SK-N-SH (cell line): ENCODE measurements at regions not wholly inside any gene's neighbourhood (a gene's known extent, or its start where the extent isn't known, plus 50 kb on each side); places are given as distances from the start of the nearest gene placed in this dataset.

ENCODE experiments used
- CTCF ChIA-PET: fragments of 300-600, 350-600 bp; formaldehyde crosslinking; extraction: SDS; loops from one replicate; lab custom pipeline; 2021; lab: Yijun Ruan, JAX
- POLR2A ChIA-PET: fragments of 350-600 bp; sonication (Branson Sonifier 250); formaldehyde crosslinking; extraction: SDS; loops from one replicate; lab custom pipeline; 2020; ENCODE audit warnings: antibody characterized with exemption, inconsistent platforms; lab: Yijun Ruan, JAX
- DNase-seq: peaks from one replicate; pipeline ENCODE4 v3.0.0; 2012
- H2AFZ ChIP-seq: fragments of 200-600 bp; sonication (generic); 2 replicates; pipeline ENCODE4 v1.8.1; 2016; ENCODE audit warnings: antibody characterized with exemption, mild to moderate bottlenecking, low read depth
- H3F3A ChIP-seq: fragments of 200-600 bp; sonication (generic); replicated peaks from 2 replicates; pipeline ENCODE3; 2016; ENCODE audit warnings: antibody characterized with exemption, mild to moderate bottlenecking; ENCODE audit not compliant: insufficient read depth
- H3K27ac ChIP-seq, 2 experiments: fragments of 200-500 bp in 1 of 2; fragments of 200-600 bp in 1 of 2; sonication (Bioruptor generic) in 1 of 2; sonication (generic), shearing (Covaris generic) in 1 of 2; 2 replicates each; pipeline versions ENCODE4 v1.5.1 to v1.6.1; 2014 to 2016; ENCODE audit warnings: low read depth in 2 of 2, inconsistent platforms in 1 of 2, low read length in 1 of 2, mild to moderate bottlenecking in 1 of 2, mixed read lengths in 1 of 2
- H3K27me3 ChIP-seq: fragments of 200-600 bp; sonication (generic), shearing (Covaris generic); 2 replicates; pipeline ENCODE4 v1.6.1; 2016; ENCODE audit warnings: mixed run types; ENCODE audit not compliant: insufficient read depth
- H3K36me3 ChIP-seq, 2 experiments: fragments of 200-500 bp in 1 of 2; fragments of 200-600 bp in 1 of 2; sonication (Bioruptor generic) in 1 of 2; sonication (generic) in 1 of 2; replicated peaks in 1 of 2; 2 replicates each; pipeline versions ENCODE3 to v1.5.1; 2014 to 2016; ENCODE audit warnings: low read length in 1 of 2, mild to moderate bottlenecking in 1 of 2; ENCODE audit not compliant: insufficient read depth in 2 of 2, control insufficient read depth in 1 of 2
- H3K4me1 ChIP-seq, 2 experiments: fragments of 200-500 bp in 1 of 2; fragments of 200-600 bp in 1 of 2; sonication (Bioruptor generic) in 1 of 2; sonication (generic), shearing (Covaris generic) in 1 of 2; 2 replicates each; pipeline versions ENCODE4 v1.5.1 to v1.6.1; 2014 to 2016; ENCODE audit warnings: low read depth in 1 of 2, low read length in 1 of 2, mixed run types in 1 of 2; ENCODE audit not compliant: insufficient read depth in 2 of 2, control insufficient read depth in 1 of 2
- H3K4me2 ChIP-seq: fragments of 200-600 bp; sonication (generic), shearing (Covaris generic); 2 replicates; pipeline ENCODE4 v1.6.1; 2017; ENCODE audit warnings: mixed run types
- H3K4me3 ChIP-seq, 2 experiments: fragments of 200-500 bp in 1 of 2; fragments of 200-600 bp in 1 of 2; sonication (Bioruptor generic) in 1 of 2; sonication (generic), shearing (Covaris generic) in 1 of 2; 2 replicates each; pipeline versions ENCODE4 v1.5.1 to v1.8.1; 2014 to 2016; ENCODE audit warnings: low read depth in 2 of 2, inconsistent platforms in 1 of 2, low read length in 1 of 2, mild to moderate bottlenecking in 1 of 2, mixed read lengths in 1 of 2, moderate library complexity in 1 of 2
- H3K79me2 ChIP-seq: fragments of 200-600 bp; sonication (generic); 2 replicates; pipeline ENCODE4 v1.8.1; 2017; ENCODE audit warnings: mild to moderate bottlenecking; ENCODE audit not compliant: insufficient read depth
- H3K9ac ChIP-seq: fragments of 200-600 bp; sonication (generic); 2 replicates; pipeline ENCODE4 v1.6.1; 2017; ENCODE audit warnings: mixed run types
- H3K9me2 ChIP-seq: fragments of 200-600 bp; sonication (generic); 2 replicates; pipeline ENCODE4 v1.6.1; 2017; ENCODE audit warnings: mixed run types
- H3K9me3 ChIP-seq: fragments of 200-600 bp; sonication (generic); 2 replicates; pipeline ENCODE4 v1.6.1; 2017; ENCODE audit warnings: mixed run types, mild to moderate bottlenecking, moderate library complexity
- H4K20me1 ChIP-seq: fragments of 200-600 bp; sonication (generic); 2 replicates; pipeline ENCODE4 v1.6.1; 2017; ENCODE audit warnings: mild to moderate bottlenecking, mixed run types; ENCODE audit not compliant: insufficient read depth
- ELF1 ChIP-seq: IDR thresholded peaks from 2 replicates; pipeline ENCODE4 v1.4.0; 2012
- EP300 ChIP-seq, 2 experiments: IDR thresholded peaks; 2 replicates each; pipeline versions ENCODE4 v1.4.0 to v1.6.1; 2012; ENCODE audit warnings: borderline replicate concordance in 1 of 2, low read depth in 1 of 2, low read length in 1 of 2
- EZH2phosphoT487 ChIP-seq: fragments of 200-600 bp; sonication (generic); IDR thresholded peaks from 2 replicates; pipeline ENCODE4 v1.6.1; 2017; ENCODE audit warnings: low read depth, mixed run types, mild to moderate bottlenecking, antibody characterized with exemption, moderate library complexity, borderline replicate concordance
- JUND ChIP-seq: IDR thresholded peaks from 2 replicates; pipeline ENCODE4 v1.4.0; 2012
- MXI1 ChIP-seq: IDR thresholded peaks from 2 replicates; pipeline ENCODE4 v1.6.1; 2012; ENCODE audit warnings: mild to moderate bottlenecking, low read depth, low read length, improper control_type of control experiment
- POLR2AphosphoS5 ChIP-seq: IDR thresholded peaks from 2 replicates; pipeline ENCODE4 v1.6.1; 2012; ENCODE audit warnings: low read depth, low read length
- RFX5 ChIP-seq: IDR thresholded peaks from 2 replicates; pipeline ENCODE4 v1.6.1; 2012; ENCODE audit warnings: mild to moderate bottlenecking, improper control_type of control experiment, low read length
- RXRA ChIP-seq: IDR thresholded peaks from 2 replicates; pipeline ENCODE4 v1.4.0; 2012; ENCODE audit warnings: low read depth, mild to moderate bottlenecking, borderline replicate concordance
- SIN3A ChIP-seq: IDR thresholded peaks from 2 replicates; pipeline ENCODE4 v1.6.1; 2012; ENCODE audit warnings: low read depth, mild to moderate bottlenecking, low read length, moderate library complexity, borderline replicate concordance
- USF2 ChIP-seq: fragments of 150-350 bp; IDR thresholded peaks from 2 replicates; pipeline ENCODE4 v1.6.1; 2017; ENCODE audit warnings: antibody characterized with exemption, low read length, low read depth, borderline replicate concordance
- ZBTB33 ChIP-seq: IDR thresholded peaks from 2 replicates; pipeline ENCODE4 v1.4.0; 2012; ENCODE audit warnings: low read depth, borderline replicate concordance
- WGBS: methylation state at CpG from one replicate; pipeline ENCODE4 v1.1.6; 2017; ENCODE audit warnings: low lambda C conversion rate; 5-methylcytosine and 5-hydroxymethylcytosine counted together
- TF ChIP-seq, protein P1 (sequence below): fragments of 200-600 bp; sonication (generic); IDR thresholded peaks from 2 replicates; pipeline ENCODE4 v1.6.1; 2017; ENCODE audit warnings: antibody characterized with exemption, mild to moderate bottlenecking, moderate library complexity

DNA sequence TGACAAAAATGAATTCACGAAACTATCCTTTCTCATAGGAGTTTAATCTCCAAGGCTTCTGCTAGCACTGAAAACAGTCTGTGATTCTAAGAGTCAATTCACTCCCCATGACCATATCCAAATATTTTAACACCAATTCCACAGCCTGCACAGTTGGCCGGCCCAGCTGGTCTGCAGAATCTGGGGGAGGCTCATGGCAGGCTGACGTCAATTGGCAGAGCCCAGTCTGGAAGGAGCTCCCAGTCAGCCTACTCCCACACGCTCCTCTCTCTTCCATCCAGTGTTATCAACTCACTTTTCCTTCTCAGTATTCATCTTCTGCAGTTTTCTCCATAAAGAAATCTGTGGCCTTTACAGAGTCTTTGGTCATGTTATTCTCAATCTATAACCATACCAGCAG is 111.0 kb downstream of the TBXT start (continued):
- no peak for TF ChIP-seq USF2

DNA sequence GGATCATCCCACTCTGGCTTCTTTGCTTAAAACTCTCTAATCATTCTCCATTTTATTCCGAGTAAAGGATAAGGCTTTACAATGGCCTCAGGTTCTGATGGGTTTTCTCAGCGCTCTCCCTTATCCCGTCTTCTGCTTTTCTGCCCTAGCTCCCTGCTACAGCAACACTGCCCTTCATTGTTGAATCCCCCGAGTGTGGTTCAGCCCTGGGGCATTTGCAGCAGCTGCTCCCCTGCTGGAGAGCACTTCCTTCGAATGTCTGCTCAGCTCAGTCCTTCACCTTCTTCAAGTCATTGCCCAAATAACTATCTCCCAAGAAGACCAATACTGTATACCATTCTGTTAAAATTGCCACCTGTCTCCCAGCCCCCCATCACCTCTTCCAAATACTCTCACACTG is 111.8 kb downstream of the TBXT start:
- WGBS: 36% methylated on average over 5 of the region's 5 CpGs
- CTCF ChIA-PET: interaction anchor here (1.1 kb wide), 1 partner anchor 43 kb away, joined by 3 read pairs; no protein-coding TSS in a partner anchor

More for the DNA sequence above, 111.8 kb downstream of the TBXT start:
- Histone ChIP-seq H3K27ac (no peak overlapping the region), H3K4me2 (no peak overlapping the region), H3K36me3 (no peaks in the 10 kb centered on the region), H2AFZ (no peak overlapping the region), H4K20me1 (no peaks in the 10 kb centered on the region), H3K27me3 (no peaks in the 10 kb centered on the region), H3K79me2 (no peaks in the 10 kb centered on the region), H3K9me2 (no peaks in the 10 kb centered on the region), H3F3A (no peaks in the 10 kb centered on the region), H3K9me3 (peaks cover 9% of the 10 kb centered on the region), H3K4me3 (no peak overlapping the region), H3K9ac (no peak overlapping the region), H3K4me1 (peaks cover 0 to 2% of the 10 kb centered on the region in 2 experiments; a peak in 1 of 4 replicates)
- POLR2A ChIA-PET: no interaction called here
- no peak for TF ChIP-seq MXI1
- TF ChIP-seq POLR2AphosphoS5: no peak
- TF ChIP-seq EZH2phosphoT487: no peak
- no peak for TF ChIP-seq EP300 (IDR thresholded peaks at IDR 0.05; ENCODE audit: borderline replicate concordance in 1 of 2, low read depth in 1 of 2, low read length in 1 of 2)
- no peak for TF ChIP-seq RXRA
- TF ChIP-seq JUND: no peak
- no peak for TF ChIP-seq RFX5
- TF ChIP-seq SIN3A: no peak
- TF ChIP-seq, protein P1, sequence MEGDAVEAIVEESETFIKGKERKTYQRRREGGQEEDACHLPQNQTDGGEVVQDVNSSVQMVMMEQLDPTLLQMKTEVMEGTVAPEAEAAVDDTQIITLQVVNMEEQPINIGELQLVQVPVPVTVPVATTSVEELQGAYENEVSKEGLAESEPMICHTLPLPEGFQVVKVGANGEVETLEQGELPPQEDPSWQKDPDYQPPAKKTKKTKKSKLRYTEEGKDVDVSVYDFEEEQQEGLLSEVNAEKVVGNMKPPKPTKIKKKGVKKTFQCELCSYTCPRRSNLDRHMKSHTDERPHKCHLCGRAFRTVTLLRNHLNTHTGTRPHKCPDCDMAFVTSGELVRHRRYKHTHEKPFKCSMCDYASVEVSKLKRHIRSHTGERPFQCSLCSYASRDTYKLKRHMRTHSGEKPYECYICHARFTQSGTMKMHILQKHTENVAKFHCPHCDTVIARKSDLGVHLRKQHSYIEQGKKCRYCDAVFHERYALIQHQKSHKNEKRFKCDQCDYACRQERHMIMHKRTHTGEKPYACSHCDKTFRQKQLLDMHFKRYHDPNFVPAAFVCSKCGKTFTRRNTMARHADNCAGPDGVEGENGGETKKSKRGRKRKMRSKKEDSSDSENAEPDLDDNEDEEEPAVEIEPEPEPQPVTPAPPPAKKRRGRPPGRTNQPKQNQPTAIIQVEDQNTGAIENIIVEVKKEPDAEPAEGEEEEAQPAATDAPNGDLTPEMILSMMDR: no peak
- no peak for TF ChIP-seq ELF1
- no peak for TF ChIP-seq ZBTB33
- no peak for DNase-seq
